ENCODE measurements at regions not wholly inside any gene's neighbourhood (a gene's known extent, or its start where the extent isn't known, plus 50 kb on each side); places are given as distances from the start of the nearest gene placed in this dataset.
"Not testable (repeated sequence)": the region's sequence is repeated elsewhere in the genome, so short reads cannot be mapped to it uniquely, and the experiment has no call there.

DNA sequence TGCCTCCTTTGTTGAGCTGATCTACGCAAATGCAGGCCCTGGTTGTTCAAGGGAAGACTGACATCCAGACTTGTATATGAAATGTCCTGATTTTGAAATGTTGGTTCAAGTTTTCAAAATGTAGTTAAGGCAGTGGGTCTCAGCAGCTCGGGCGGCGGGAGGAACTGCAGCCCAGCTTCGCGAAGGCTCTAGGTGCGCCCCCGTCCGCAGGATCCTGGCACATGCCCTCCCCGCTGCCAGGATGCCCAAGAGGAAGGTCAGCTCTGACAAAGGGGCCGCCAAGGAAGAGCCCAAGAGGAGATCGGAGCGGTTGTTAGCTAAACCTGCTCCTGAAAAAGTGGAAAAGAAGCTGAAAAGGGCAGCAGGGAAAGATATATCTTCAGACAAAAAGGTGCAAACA, 1310.1 kb downstream of the ADGRL3 start:
- Mint-ChIP-seq H3K4me3 (no peak overlapping the region), H3K9me3 (peaks cover 10% of the 10 kb centered on the region), H3K36me3 (peaks cover 1% of the 10 kb centered on the region), H3K27ac (no peak overlapping the region), H3K27me3 (no peaks in the 10 kb centered on the region), H3K4me1 (no peaks in the 10 kb centered on the region)
- POLR2A ChIA-PET: no interaction called here
- ATAC-seq (ENCODE audit: low read depth) (no peak), DNase-seq (no peak)

DNA sequence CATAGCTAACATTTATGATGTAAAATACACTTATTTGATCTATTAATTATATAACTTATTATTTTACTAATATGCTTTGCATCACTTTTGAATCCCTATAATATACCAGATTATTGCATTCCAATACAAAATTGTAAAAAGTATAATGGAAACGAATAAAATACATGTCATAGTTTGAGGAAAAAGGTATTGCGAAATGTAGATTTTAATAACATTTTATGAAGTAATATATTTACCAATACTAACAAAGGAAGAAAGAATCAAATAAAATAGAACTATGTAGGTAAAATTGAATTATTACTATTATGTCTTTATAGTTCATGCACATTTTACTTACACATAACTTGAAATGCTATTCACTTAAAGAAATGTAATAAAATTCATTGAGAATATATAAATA, 1300.2 kb downstream of the ADGRL3 start:
- Mint-ChIP-seq H3K27me3 (no peaks in the 10 kb centered on the region), H3K27ac (no peak overlapping the region), H3K9me3 (peaks cover 1% of the 10 kb centered on the region), H3K4me1 (no peaks in the 10 kb centered on the region), H3K4me3 (no peak overlapping the region), H3K36me3 (no peaks in the 10 kb centered on the region)
- ATAC-seq (ENCODE audit: low read depth) (no peak), DNase-seq (no peak)
- POLR2A ChIA-PET: no interaction called here

DNA sequence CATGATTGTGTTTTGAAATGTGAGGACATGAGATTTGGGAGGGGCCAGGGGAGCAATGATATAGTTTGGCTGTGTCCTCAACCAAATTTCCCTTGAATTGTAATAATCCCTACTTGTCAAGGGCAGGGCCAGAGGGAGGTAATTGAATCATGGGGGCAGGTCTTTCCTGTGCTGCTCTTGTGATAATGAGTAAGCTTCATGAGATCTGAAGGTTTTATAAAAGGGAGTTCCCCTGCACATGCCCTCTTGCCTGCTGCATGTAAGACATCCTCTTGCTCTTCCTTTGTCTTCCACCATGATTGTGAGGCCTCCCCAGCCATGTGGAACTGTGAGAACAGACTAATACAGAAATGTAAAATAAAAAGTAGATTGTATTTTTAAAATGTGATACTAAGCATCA, 1294.9 kb downstream of the ADGRL3 start:
- DNase-seq: no peak
- H3K9me3 Mint-ChIP-seq: peaks cover 7% of the 10 kb centered on the region
- no peaks in the 10 kb centered on the region for H3K4me1 Mint-ChIP-seq
- H3K27ac Mint-ChIP-seq: no peak overlapping the region
- ATAC-seq (ENCODE audit: low read depth): no peak
- no peak overlapping the region for H3K4me3 Mint-ChIP-seq
- no peaks in the 10 kb centered on the region for H3K27me3 Mint-ChIP-seq
- POLR2A ChIA-PET: no interaction called here
- no peaks in the 10 kb centered on the region for H3K36me3 Mint-ChIP-seq

DNA sequence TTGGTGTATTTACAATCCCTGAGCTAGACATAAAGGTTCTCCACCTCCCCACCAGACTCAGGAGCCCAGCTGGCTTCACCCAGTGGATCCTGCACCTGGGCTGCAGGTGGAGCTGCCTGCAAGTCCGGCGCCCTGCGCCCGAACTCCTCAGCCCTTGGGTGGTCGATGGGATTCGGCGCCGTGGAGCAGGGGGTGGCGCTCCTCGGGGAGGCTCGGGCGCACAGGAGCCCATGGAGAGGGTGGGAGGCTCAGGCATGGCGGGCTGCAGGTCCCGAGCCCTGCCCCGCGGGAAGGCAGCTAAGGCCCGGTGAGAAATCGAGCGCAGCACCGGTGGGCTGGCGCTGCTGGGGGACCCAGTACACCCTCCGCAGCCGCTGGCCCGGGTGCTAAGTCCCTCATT, 1291.6 kb downstream of the ADGRL3 start:
- H3K4me1 Mint-ChIP-seq; H3K36me3 Mint-ChIP-seq; ATAC-seq (ENCODE audit: low read depth); H3K4me3 Mint-ChIP-seq; DNase-seq; H3K27ac Mint-ChIP-seq; H3K9me3 Mint-ChIP-seq; H3K27me3 Mint-ChIP-seq; POLR2A ChIA-PET: not testable (repeated sequence)

DNA sequence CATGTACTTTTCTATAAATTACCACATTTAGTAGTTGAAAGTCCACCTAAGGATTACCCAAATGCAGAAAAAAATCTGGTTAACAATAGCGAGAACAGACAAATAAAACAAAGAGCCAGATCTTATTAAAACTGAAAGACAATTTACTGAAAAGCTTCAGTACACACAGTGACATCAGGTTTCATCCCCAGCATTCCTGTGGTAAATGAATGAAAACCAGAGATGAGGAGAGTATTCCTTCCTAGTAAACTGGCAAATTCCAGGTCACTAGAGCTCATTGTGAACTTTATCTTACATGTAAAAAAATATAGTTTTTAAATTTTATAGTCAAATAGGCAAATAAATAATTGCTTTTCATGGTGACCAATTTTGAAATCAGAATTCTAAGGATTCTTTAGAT, 1290.5 kb downstream of the ADGRL3 start:
- POLR2A ChIA-PET: no interaction called here

DNA sequence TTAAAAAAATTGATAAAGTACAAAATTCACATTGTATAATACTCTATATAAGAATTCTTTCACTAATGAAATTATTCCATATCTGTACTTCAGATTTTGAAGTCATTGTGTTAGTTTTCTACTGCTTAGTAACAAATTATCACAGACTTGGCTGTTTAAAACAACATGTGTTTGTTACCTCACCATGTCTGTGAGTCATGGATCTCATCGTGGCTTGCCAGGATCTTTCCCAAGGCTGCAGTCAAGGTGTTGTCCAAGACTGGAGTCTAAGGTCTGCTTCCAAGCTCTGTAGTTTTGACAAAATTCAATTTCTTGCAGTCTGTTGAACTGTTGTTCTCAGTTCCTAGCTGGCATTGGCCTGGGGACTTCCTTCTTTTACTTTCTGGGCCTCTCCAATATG, 1286.9 kb downstream of the ADGRL3 start:
- POLR2A ChIA-PET: no interaction called here
- no peak for ATAC-seq (ENCODE audit: low read depth)
- Mint-ChIP-seq H3K27me3 (no peaks in the 10 kb centered on the region), H3K4me1 (no peaks in the 10 kb centered on the region), H3K4me3 (no peak overlapping the region), H3K9me3 (peaks cover 3% of the 10 kb centered on the region), H3K36me3 (no peaks in the 10 kb centered on the region), H3K27ac (no peak overlapping the region)
- no peak for DNase-seq

More for the DNA sequence above, 1290.5 kb downstream of the ADGRL3 start:
- DNase-seq (no peak), ATAC-seq (ENCODE audit: low read depth) (no peak)
- Mint-ChIP-seq H3K36me3 (no peaks in the 10 kb centered on the region), H3K9me3 (peaks cover 7% of the 10 kb centered on the region), H3K27me3 (no peaks in the 10 kb centered on the region), H3K4me1 (no peaks in the 10 kb centered on the region), H3K4me3 (no peak overlapping the region), H3K27ac (no peak overlapping the region)

DNA sequence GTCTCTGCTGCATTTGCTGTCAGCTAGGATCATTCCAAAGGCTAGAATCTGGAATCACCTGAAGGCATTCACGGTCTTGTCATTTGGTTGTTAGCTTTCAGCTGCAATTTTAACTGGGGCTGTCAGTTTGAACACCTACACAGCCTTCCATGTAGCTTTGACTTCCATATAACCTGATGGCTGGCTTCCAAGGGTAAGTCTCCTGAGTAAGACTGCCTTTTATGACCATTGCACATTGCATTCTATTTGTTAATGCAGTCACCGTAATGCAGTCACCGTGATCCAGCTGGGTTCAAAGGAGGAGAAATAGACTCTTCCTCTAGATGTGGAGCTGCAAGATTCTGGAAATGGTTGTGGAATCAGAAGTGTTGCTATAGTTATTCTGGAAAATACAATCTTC, 1284.2 kb downstream of the ADGRL3 start:
- Mint-ChIP-seq H3K4me1 (no peaks in the 10 kb centered on the region), H3K36me3 (no peaks in the 10 kb centered on the region), H3K27ac (no peak overlapping the region), H3K27me3 (no peaks in the 10 kb centered on the region), H3K4me3 (no peak overlapping the region), H3K9me3 (peaks cover 4% of the 10 kb centered on the region)
- DNase-seq: no peak
- POLR2A ChIA-PET: no interaction called here
- no peak for ATAC-seq (ENCODE audit: low read depth)

DNA sequence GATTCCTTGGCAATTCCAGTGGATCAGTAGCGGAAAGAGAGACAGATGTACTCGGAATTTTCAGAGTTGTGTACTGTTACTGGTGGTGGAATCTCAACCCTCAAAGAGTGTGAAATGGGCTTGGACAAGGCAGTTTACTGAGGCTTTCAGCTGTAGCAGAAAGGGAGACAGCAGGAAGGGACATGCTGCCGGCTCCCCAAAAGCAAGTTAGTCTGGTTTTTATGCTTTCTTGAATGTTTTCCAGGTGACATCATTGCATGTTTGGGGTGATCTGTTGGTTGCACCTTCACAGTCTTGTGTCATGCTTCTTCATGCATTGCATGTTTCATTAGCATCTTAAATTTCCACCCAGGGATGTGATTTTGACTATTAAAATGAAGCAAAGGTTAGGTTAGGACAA, 1282.2 kb downstream of the ADGRL3 start:
- ATAC-seq (ENCODE audit: low read depth): no peak
- POLR2A ChIA-PET: no interaction called here

DNA sequence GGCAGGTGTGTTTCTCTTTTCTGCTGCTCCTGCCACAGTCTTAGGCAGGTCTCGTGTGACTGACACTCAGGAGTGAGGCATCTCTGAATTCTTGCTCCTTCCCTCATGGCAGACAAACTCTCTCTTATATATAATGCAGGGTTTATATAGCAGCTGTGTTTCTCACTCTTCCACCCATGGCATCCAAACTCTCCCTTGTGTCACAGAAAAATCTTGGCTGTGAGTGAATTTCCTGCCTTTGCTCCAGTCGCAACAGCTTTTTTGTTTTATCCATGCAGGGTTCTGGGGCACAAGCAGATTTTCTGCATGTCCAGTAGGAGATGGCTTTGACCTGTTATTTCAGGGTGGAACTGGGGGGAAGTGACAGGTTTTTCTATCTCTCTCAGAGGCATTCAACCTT, 1275.5 kb downstream of the ADGRL3 start:
- Mint-ChIP-seq H3K4me1 (no peaks in the 10 kb centered on the region), H3K9me3 (peaks cover 5% of the 10 kb centered on the region)

More for the DNA sequence above, 1282.2 kb downstream of the ADGRL3 start:
- Mint-ChIP-seq H3K27me3 (no peaks in the 10 kb centered on the region), H3K4me1 (no peaks in the 10 kb centered on the region), H3K4me3 (no peak overlapping the region), H3K27ac (no peak overlapping the region), H3K9me3 (peaks cover 6% of the 10 kb centered on the region), H3K36me3 (no peaks in the 10 kb centered on the region)
- DNase-seq: no peak

DNA sequence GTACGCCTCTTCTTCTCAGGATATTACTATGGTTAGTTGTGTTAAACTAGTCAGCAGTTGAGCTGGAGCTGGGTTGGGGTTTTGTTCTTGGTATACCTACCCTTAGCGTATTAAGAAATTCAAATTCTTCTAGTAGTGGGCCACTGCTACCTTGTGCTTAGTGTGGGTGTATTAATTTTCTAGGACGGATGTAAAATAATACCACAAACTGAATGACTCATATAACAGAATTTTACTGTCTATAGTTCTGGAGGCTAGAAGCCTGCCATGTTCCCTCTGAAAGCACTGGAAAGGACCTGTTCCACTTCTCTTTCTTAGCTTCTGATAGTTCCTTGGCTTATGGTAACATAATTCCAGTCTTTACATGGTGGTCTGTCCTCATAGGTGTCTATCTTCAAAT, 1274.7 kb downstream of the ADGRL3 start:
- POLR2A ChIA-PET: no interaction called here
- H3K36me3 Mint-ChIP-seq: no peaks in the 10 kb centered on the region
- no peaks in the 10 kb centered on the region for H3K4me1 Mint-ChIP-seq
- H3K27me3 Mint-ChIP-seq: peaks cover 2% of the 10 kb centered on the region
- ATAC-seq (ENCODE audit: low read depth): no peak
- no peak overlapping the region for H3K4me3 Mint-ChIP-seq
- H3K9me3 Mint-ChIP-seq: peaks cover 2% of the 10 kb centered on the region
- H3K27ac Mint-ChIP-seq: no peak overlapping the region
- no peak for DNase-seq

More for the DNA sequence above, 1275.5 kb downstream of the ADGRL3 start:
- ATAC-seq (ENCODE audit: low read depth) (no peak), DNase-seq (no peak)
- POLR2A ChIA-PET: no interaction called here
- Mint-ChIP-seq H3K36me3 (no peaks in the 10 kb centered on the region), H3K27ac (no peak overlapping the region), H3K27me3 (peaks cover 2% of the 10 kb centered on the region), H3K4me3 (no peak overlapping the region)

DNA sequence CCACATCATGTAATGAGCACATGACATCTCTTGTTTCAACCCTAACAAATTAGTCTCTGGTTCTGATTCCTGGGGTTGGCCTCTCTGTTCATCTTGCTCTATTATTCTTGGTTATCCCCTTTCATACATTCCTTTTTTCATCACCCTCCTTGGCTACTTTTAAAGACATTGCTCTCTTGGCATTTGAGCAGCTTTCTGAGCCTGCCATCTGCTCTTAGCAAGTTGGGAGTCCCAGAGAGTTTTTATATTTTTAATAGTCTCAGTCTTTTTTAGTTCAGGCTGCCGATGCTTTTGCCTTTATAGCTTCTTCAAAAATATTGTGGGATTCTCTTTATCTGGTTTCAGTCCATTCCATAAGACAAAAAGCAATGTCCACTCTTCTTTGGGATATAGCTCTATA, 1270.9 kb downstream of the ADGRL3 start:
- Mint-ChIP-seq H3K27me3 (no peaks in the 10 kb centered on the region), H3K4me1 (no peaks in the 10 kb centered on the region), H3K27ac (no peak overlapping the region), H3K9me3 (peaks cover 1% of the 10 kb centered on the region), H3K36me3 (no peaks in the 10 kb centered on the region), H3K4me3 (no peak overlapping the region)
- POLR2A ChIA-PET: no interaction called here
- ATAC-seq (ENCODE audit: low read depth) (no peak), DNase-seq (no peak)

DNA sequence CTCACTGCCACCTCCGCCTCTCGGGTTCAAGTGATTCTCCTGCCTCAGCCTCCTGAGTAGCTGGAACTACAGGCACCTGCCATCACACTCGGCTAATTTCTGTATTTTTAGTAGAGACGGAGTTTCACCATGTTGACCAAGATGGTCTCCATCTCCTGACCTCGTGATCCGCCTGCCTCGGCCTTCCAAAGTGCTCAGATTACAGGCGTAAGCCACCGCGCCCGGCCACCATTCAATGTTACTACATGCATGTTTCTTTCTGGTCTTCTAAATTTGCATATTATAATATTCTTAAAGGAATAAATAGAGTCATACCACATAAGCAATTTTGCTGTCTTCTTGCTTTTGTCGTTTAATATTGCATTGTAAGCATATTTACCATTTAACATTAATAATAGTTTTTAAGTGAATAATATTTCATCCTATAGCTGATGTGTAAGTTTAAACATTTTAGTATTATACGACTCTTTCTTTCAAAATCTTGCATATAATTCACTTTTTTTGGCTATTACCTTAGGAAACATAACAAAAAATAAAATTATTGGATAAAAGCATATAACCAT, 1270.4 kb downstream of the ADGRL3 start:
- ATAC-seq (ENCODE audit: low read depth) (no peak), DNase-seq (no peak)
- Mint-ChIP-seq H3K9me3 (peaks cover 1% of the 10 kb centered on the region), H3K4me3 (no peak overlapping the region), H3K4me1 (no peaks in the 10 kb centered on the region), H3K27ac (no peak overlapping the region), H3K36me3 (no peaks in the 10 kb centered on the region), H3K27me3 (no peaks in the 10 kb centered on the region)
- POLR2A ChIA-PET: no interaction called here

DNA sequence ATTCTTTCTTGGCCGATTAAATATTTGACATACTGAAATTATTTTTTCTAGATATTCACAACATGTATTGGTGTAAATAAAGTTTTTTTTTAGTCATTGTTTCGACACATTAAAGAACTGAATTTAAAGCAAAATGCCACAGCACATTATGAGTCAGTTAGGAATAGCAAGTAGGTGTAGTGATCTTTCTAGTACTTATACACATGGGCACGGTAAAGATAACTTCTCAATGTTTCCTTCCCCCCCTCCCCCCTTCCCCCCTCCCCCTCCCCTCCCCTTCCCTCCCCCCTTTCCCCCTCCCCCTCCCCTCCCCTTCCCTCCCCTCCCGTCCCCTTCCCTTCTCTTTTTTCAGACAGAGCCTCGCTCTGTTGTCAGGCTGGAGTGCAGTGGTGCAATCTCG, 1269.9 kb downstream of the ADGRL3 start:
- Mint-ChIP-seq H3K27ac (no peak overlapping the region), H3K36me3 (no peaks in the 10 kb centered on the region), H3K4me1 (no peaks in the 10 kb centered on the region), H3K27me3 (no peaks in the 10 kb centered on the region), H3K4me3 (no peak overlapping the region), H3K9me3 (peaks cover 1% of the 10 kb centered on the region)
- no peak for ATAC-seq (ENCODE audit: low read depth)
- DNase-seq: no peak
- POLR2A ChIA-PET: no interaction called here

DNA sequence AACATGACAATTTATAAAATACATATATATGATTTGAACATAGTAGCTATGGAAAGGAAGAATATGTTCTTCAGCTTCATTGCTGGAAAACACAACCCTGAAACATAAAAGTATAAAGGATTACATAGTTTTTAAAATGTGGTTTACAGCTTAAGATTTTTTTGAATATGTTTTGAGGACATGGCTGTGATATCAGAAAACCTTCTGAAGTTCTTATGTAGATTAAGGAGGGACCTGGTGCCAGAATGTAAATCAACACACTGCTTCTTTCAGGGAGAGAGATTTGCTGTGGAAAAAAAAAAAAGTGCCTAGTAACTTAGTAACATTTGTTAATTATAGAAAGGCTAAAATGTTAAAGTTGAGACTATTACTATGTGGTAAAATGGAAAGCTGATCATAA, 1261.8 kb downstream of the ADGRL3 start:
- no peak for DNase-seq
- no peak for ATAC-seq (ENCODE audit: low read depth)
- POLR2A ChIA-PET: no interaction called here
- no peaks in the 10 kb centered on the region for H3K36me3 Mint-ChIP-seq
- no peak overlapping the region for H3K4me3 Mint-ChIP-seq
- no peaks in the 10 kb centered on the region for H3K27me3 Mint-ChIP-seq
- no peak overlapping the region for H3K27ac Mint-ChIP-seq
- H3K4me1 Mint-ChIP-seq: no peaks in the 10 kb centered on the region
- peaks cover 12% of the 10 kb centered on the region for H3K9me3 Mint-ChIP-seq

DNA sequence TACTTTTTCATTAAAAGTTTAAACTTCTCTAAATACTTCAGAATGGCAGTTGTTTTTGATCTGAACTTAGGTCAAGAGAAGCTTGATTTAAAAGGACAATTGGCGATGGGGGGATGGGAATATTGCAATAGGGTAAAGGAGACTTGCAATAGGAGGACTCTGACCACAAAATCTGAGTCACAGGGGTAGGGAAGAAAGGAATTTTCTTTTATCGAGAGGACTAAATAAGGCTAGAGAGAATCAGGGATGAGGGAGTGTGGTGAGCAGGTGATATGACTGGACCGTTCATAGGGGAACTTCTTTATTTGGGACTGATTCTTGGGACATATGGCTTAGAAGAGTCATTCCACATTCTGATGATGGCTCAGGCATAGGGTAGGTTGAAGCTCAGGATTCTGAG, 1260.2 kb downstream of the ADGRL3 start:
- Mint-ChIP-seq H3K36me3 (no peaks in the 10 kb centered on the region), H3K27ac (no peak overlapping the region)
- POLR2A ChIA-PET: no interaction called here

More for the DNA sequence above, 1260.2 kb downstream of the ADGRL3 start:
- no peaks in the 10 kb centered on the region for H3K4me1 Mint-ChIP-seq
- peaks cover 13% of the 10 kb centered on the region for H3K9me3 Mint-ChIP-seq
- DNase-seq (no peak), ATAC-seq (ENCODE audit: low read depth) (no peak)
- no peaks in the 10 kb centered on the region for H3K27me3 Mint-ChIP-seq
- no peak overlapping the region for H3K4me3 Mint-ChIP-seq

All from activated naive CD8-positive, alpha-beta T cell treated with anti-CD3 and anti-CD28 coated beads, Interleukin-2, amount 10 ng/mL, durations not matched to agents 7 days and 5 days (primary cell).